IMR-90 (cell line): ENCODE measurements at regions not wholly inside any gene's neighbourhood (a gene's known extent, or its start where the extent isn't known, plus 50 kb on each side); places are given as distances from the start of the nearest gene placed in this dataset.

ENCODE experiments used
- ATAC-seq: fragments of 200-7000 bp; cut with Tn5 transposase; 2 replicates; pipeline ENCODE4 v1.9.1; 2020; ENCODE audit warnings: low read depth, mild to moderate bottlenecking, moderate library complexity
- BruUV-seq: library from RNA; stranded (reverse); fragments of 400-500 nt; replicated peaks from 2 replicates; lab custom pipeline; 2021; lab: Mats Ljungman, UMichigan
- CTCF ChIA-PET: fragments of 300-600 bp; formaldehyde crosslinking; extraction: SDS; loops from one replicate; lab custom pipeline; 2021; ENCODE audit warnings: antibody characterized with exemption; lab: Yijun Ruan, JAX
- POLR2A ChIA-PET: fragments of 300-600 bp; sonication (Branson Sonifier 250); formaldehyde crosslinking; loops from one replicate; lab custom pipeline; 2022; ENCODE audit warnings: antibody characterized with exemption; ENCODE audit not compliant: unreplicated experiment; lab: Charles Lee
- DNase-seq: peaks from one replicate; pipeline ENCODE4 v3.0.0; 2013
- H2AFZ ChIP-seq: replicated peaks from 2 replicates; pipeline ENCODE3; 2013; ENCODE audit warnings: low read length, mild to moderate bottlenecking; ENCODE audit not compliant: poor library complexity
- H2AK5ac ChIP-seq: 2 replicates; pipeline ENCODE4 v1.6.1; 2013; ENCODE audit warnings: low read depth, low read length, inconsistent platforms
- H2AK9ac ChIP-seq: replicated peaks from 2 replicates; pipeline ENCODE3; 2013; ENCODE audit warnings: mild to moderate bottlenecking, low read depth, low read length, moderate library complexity; ENCODE audit not compliant: poor library complexity
- H2BK120ac ChIP-seq: 2 replicates; pipeline ENCODE4 v1.6.1; 2013; ENCODE audit warnings: low read depth, low read length, inconsistent platforms
- H2BK15ac ChIP-seq: 3 replicates; pipeline ENCODE4 v1.6.1; 2013; ENCODE audit warnings: low read depth, low read length, inconsistent platforms
- H2BK20ac ChIP-seq: 2 replicates; pipeline ENCODE4 v1.6.1; 2013; ENCODE audit warnings: low read depth, mild to moderate bottlenecking, inconsistent platforms, low read length, moderate library complexity
- H2BK5ac ChIP-seq: 2 replicates; pipeline ENCODE4 v1.6.1; 2013; ENCODE audit warnings: mild to moderate bottlenecking, low read depth, low read length, inconsistent platforms; ENCODE audit not compliant: poor library complexity, severe bottlenecking
- H3K14ac ChIP-seq: replicated peaks from 2 replicates; pipeline ENCODE4 v1.6.1; 2013; ENCODE audit warnings: low read depth, low read length, inconsistent platforms
- H3K18ac ChIP-seq: 2 replicates; pipeline ENCODE4 v1.6.1; 2013; ENCODE audit warnings: low read depth, low read length, control low read depth
- H3K23ac ChIP-seq: 2 replicates; pipeline ENCODE4 v1.6.1; 2013; ENCODE audit warnings: low read depth, low read length, inconsistent platforms
- H3K27ac ChIP-seq: 2 replicates; pipeline ENCODE4 v1.5.1; 2013; ENCODE audit warnings: mild to moderate bottlenecking, control low read depth, low read length; ENCODE audit not compliant: insufficient read depth
- H3K27me3 ChIP-seq: 2 replicates; pipeline ENCODE4 v1.6.1; 2013; ENCODE audit warnings: low read length; ENCODE audit not compliant: control insufficient read depth, insufficient read depth
- H3K36me3 ChIP-seq: 2 replicates; pipeline ENCODE4 v1.6.1; 2013; ENCODE audit warnings: low read length, mixed read lengths; ENCODE audit not compliant: control insufficient read depth, insufficient read depth
- H3K4ac ChIP-seq: 2 replicates; pipeline ENCODE4 v1.6.1; 2013; ENCODE audit warnings: low read depth, low read length, inconsistent platforms
- H3K4me1 ChIP-seq: 2 replicates; pipeline ENCODE4 v1.6.1; 2013; ENCODE audit warnings: low read length, mixed read lengths; ENCODE audit not compliant: control insufficient read depth, insufficient read depth
- H3K4me2 ChIP-seq: 2 replicates; pipeline ENCODE4 v1.6.1; 2013; ENCODE audit warnings: low read depth, mild to moderate bottlenecking, control low read depth, low read length, moderate library complexity
- H3K4me3 ChIP-seq: 2 replicates; pipeline ENCODE4 v1.5.1; 2013; ENCODE audit warnings: low read depth, mild to moderate bottlenecking, control low read depth, low read length, moderate library complexity; ENCODE audit not compliant: insufficient read depth
- H3K56ac ChIP-seq: 2 replicates; pipeline ENCODE4 v1.6.1; 2013; ENCODE audit warnings: low read length, inconsistent platforms; ENCODE audit not compliant: insufficient read depth; ENCODE audit errors: extremely low read depth
- H3K79me1 ChIP-seq, 2 experiments: 2 replicates each; pipeline ENCODE4 v1.6.1; 2013; ENCODE audit warnings: low read length in 2 of 2, inconsistent platforms in 1 of 2, low read depth in 1 of 2
- H3K9ac ChIP-seq: 2 replicates; pipeline ENCODE4 v1.6.1; 2013; ENCODE audit warnings: low read depth, low read length, control low read depth
- H3K9me1 ChIP-seq: 2 replicates; pipeline ENCODE4 v1.6.1; 2013; ENCODE audit warnings: low read length, inconsistent platforms; ENCODE audit not compliant: insufficient read depth
- H3K9me3 ChIP-seq: 2 replicates; pipeline ENCODE4 v1.6.1; 2013; ENCODE audit warnings: low read length; ENCODE audit not compliant: control insufficient read depth, insufficient read depth
- H4K20me1 ChIP-seq: 2 replicates; pipeline ENCODE4 v1.6.1; 2013; ENCODE audit warnings: low read length, inconsistent platforms; ENCODE audit not compliant: insufficient read depth
- H4K5ac ChIP-seq: 2 replicates; pipeline ENCODE4 v1.6.1; 2013; ENCODE audit warnings: mild to moderate bottlenecking, low read depth, low read length, control low read depth
- H4K8ac ChIP-seq, 2 experiments: 2 replicates each; pipeline ENCODE4 v1.6.1; 2013; ENCODE audit warnings: low read depth in 2 of 2, low read length in 2 of 2, control low read depth in 1 of 2, inconsistent platforms in 1 of 2
- H4K91ac ChIP-seq: 2 replicates; pipeline ENCODE4 v1.6.1; 2013; ENCODE audit warnings: low read depth, low read length, inconsistent platforms; ENCODE audit not compliant: insufficient read depth
- BHLHE40 ChIP-seq: fragments of 150-350 bp; IDR thresholded peaks from 2 replicates; pipeline ENCODE4 v1.6.1; 2016; ENCODE audit warnings: mild to moderate bottlenecking, low read depth, low read length
- CHD1 ChIP-seq: IDR thresholded peaks from 2 replicates; pipeline ENCODE4 v1.6.1; 2012; ENCODE audit warnings: low read depth, low read length, improper control_type of control experiment
- ELK1 ChIP-seq: fragments of 150-350 bp; IDR thresholded peaks from 2 replicates; pipeline ENCODE4 v1.6.1; 2016; ENCODE audit warnings: low read depth, mild to moderate bottlenecking, low read length, moderate library complexity, borderline replicate concordance
- FOS ChIP-seq: fragments of 150-350 bp; IDR thresholded peaks from 2 replicates; pipeline ENCODE4 v1.6.1; 2016; ENCODE audit warnings: low read depth, low read length
- MAFK ChIP-seq: IDR thresholded peaks from 2 replicates; pipeline ENCODE4 v1.6.1; 2012; ENCODE audit warnings: low read depth, low read length, improper control_type of control experiment
- MAZ ChIP-seq: IDR thresholded peaks from 2 replicates; pipeline ENCODE4 v1.6.1; 2012; ENCODE audit warnings: low read depth, mild to moderate bottlenecking, low read length, improper control_type of control experiment, moderate library complexity, borderline replicate concordance
- MXI1 ChIP-seq: IDR thresholded peaks from 2 replicates; pipeline ENCODE4 v1.6.1; 2012; ENCODE audit warnings: low read depth, mild to moderate bottlenecking, low read length, moderate library complexity, borderline replicate concordance
- NFE2L2 ChIP-seq: fragments of 150-350 bp; IDR thresholded peaks from 2 replicates; pipeline ENCODE4 v1.6.1; 2016; ENCODE audit warnings: low read depth, mild to moderate bottlenecking, low read length
- RAD21 ChIP-seq: IDR thresholded peaks from 2 replicates; pipeline ENCODE4 v1.6.1; 2012; ENCODE audit warnings: low read length, improper control_type of control experiment
- RFX5 ChIP-seq: IDR thresholded peaks from 2 replicates; pipeline ENCODE4 v1.8.0; 2012; ENCODE audit warnings: low read depth, mild to moderate bottlenecking, low read length, moderate library complexity
- USF2 ChIP-seq: fragments of 150-350 bp; IDR thresholded peaks from 2 replicates; pipeline ENCODE4 v1.6.1; 2017; ENCODE audit warnings: mild to moderate bottlenecking, antibody characterized with exemption, low read length, low read depth
- WGBS, 2 experiments: methylation state at CpG; one replicate each; pipeline versions ENCODE4 v1.1.5 to v1.1.7; 2013; ENCODE audit warnings: missing lambda C conversion rate in 2 of 2; ENCODE audit not compliant: insufficient read length in 1 of 2; ENCODE audit errors: extremely low coverage in 2 of 2; 5-methylcytosine and 5-hydroxymethylcytosine counted together
- dilution Hi-C: fragments of 300-500 bp; cut with HindIII; formaldehyde crosslinking; loops from one replicate; pipeline ENCODE4 v1.14.3; 2018; ENCODE audit warnings: low sequenced_read_pairs; ENCODE audit not compliant: unreplicated experiment
- in situ Hi-C: fragments of 300-500 bp; cut with MboI; formaldehyde crosslinking; loops from 3 replicates; pipeline ENCODE4 v1.14.3; 2019; ENCODE audit warnings: low sequenced_read_pairs, inconsistent platforms, mixed read lengths
- intact Hi-C: fragments of 100-400 bp; cut with micrococcal nuclease; formaldehyde crosslinking; loops from 2 replicates; pipeline ENCODE4 v1.10.0; 2022

DNA sequence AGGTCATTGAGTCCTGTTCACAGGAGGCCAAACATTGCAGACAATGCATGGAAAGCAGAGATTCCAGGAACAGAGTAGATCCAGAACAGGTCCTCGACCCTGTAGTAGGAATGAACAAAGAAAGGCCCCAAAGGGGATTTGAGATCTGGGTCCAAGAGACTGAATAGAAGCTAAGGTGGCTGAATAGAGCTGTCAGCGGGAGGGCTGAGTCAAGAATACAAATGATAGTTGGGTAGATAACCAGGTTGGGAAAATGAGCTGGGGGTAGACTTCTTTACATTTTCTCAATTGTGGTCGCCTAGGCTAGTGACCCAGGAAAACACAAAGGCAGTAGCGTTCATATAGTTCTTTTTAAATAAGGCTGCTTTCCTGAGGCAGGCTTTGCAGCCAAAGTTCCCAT lies 103.4 kb upstream of the ELMO1 start:
- DNase-seq: no peak
- in situ Hi-C loops (no loop called here), dilution Hi-C loops (no loop called here), intact Hi-C loops (no loop called here)
- no peaks in the 10 kb centered on the region for H3K36me3 ChIP-seq
- H3K79me1 ChIP-seq: no peaks in the 10 kb centered on the region
- WGBS, 2 experiments: no CpG with 5 or more reads among the region's 4 CpGs
- no peak overlapping the region for H4K91ac ChIP-seq
- no peak overlapping the region for H3K56ac ChIP-seq
- H2AK5ac ChIP-seq: no peak overlapping the region
- no peak overlapping the region for H2BK20ac ChIP-seq
- H2BK5ac ChIP-seq: no peak overlapping the region
- no peak overlapping the region for H3K23ac ChIP-seq
- no peak overlapping the region for H4K5ac ChIP-seq
- H3K4ac ChIP-seq: no peak overlapping the region
- no peak overlapping the region for H2BK15ac ChIP-seq
- H2BK120ac ChIP-seq: no peak overlapping the region
- no peaks in the 10 kb centered on the region for H3K4me1 ChIP-seq
- no peak overlapping the region for H3K27ac ChIP-seq
- no peak overlapping the region for H3K4me2 ChIP-seq
- H3K9me1 ChIP-seq: no peaks in the 10 kb centered on the region
- no peak overlapping the region for H2AK9ac ChIP-seq
- CTCF ChIA-PET: no interaction called here
- no TSS peak for BruUV-seq
- no peaks in the 10 kb centered on the region for H4K20me1 ChIP-seq
- no peak overlapping the region for H4K8ac ChIP-seq
- no peak overlapping the region for H3K9ac ChIP-seq
- no peak overlapping the region for H3K14ac ChIP-seq
- H3K27me3 ChIP-seq: no peaks in the 10 kb centered on the region
- no peak for ATAC-seq
- H2AFZ ChIP-seq: no peak overlapping the region
- no peak for TF ChIP-seq FOS
- no peak for TF ChIP-seq RAD21
- no peak for TF ChIP-seq MAZ
- TF ChIP-seq CHD1: no peak
- TF ChIP-seq MAFK: no peak
- no peak for TF ChIP-seq ELK1
- no peak for TF ChIP-seq RFX5
- TF ChIP-seq USF2: no peak
- no peak for TF ChIP-seq BHLHE40
- TF ChIP-seq MXI1: no peak
- TF ChIP-seq NFE2L2: no peak
- H3K9me3 ChIP-seq: peaks cover 21% of the 10 kb centered on the region; the same call in 1 of the 2 replicates
- H3K18ac ChIP-seq: no peak overlapping the region
- POLR2A ChIA-PET: no interaction called here
- H3K4me3 ChIP-seq: no peak overlapping the region
